ENCODE measurements at regions not wholly inside any gene's neighbourhood (a gene's known extent, or its start where the extent isn't known, plus 50 kb on each side); places are given as distances from the start of the nearest gene placed in this dataset.

DNA sequence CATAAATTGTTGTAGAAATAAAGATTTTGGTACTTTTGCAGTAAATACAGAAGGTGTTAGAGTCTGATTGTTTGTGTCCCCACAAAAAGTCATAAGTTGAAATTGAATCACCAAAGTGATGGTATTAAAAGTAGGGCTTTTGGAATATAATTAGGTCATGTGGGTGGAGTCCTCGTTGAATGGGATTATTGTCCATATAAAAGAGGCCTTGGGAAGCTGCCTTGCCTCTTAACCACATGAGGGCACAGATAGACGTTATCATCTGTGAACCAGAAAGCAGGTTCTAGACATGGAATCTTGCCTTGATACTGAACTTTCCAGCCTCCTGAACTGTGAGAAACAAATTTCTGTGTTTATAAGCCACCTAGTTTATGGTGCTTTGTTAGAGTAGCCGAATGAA is 186.8 kb downstream of the PRR20E start:
- no peak overlapping the region for H3K27ac Mint-ChIP-seq (ENCODE audit: unreplicated experiment)
- intact Hi-C loops (cut with micrococcal nuclease; ENCODE audit: unreplicated experiment), result no loop called here
- no TSS peak for BruUV-seq (replicated peaks)

DNA sequence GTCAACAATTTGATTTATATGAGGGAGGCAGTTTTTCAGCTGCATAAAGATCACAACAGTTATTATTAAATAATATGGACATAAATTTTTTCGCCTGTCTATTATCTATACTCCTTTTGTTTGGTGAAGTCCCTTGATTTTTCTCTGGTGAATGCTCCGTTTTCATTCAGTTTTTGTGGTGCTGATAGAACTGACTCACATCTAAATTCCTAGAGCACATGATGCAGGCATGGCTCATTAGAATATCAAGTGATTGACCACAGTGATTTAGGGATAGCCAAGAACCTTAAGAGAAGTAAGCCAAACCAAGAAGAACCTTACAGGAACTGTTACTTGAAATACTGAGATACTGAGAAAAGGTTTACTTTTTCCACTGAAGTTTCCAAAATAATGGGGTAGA is 208.9 kb downstream of the PRR20E start:
- no peak for DNase-seq
- BruUV-seq (replicated peaks), result no TSS peak
- Mint-ChIP-seq H3K36me3 (ENCODE audit: insufficient read depth, unreplicated experiment) (no peaks in the 10 kb centered on the region), H3K9me3 (ENCODE audit: low read depth, unreplicated experiment) (no peaks in the 10 kb centered on the region), H3K4me1 (ENCODE audit: low read depth, unreplicated experiment) (no peaks in the 10 kb centered on the region), H3K27ac (ENCODE audit: unreplicated experiment) (no peak overlapping the region), H3K4me3 (ENCODE audit: low read depth, unreplicated experiment) (no peak overlapping the region), H3K27me3 (ENCODE audit: unreplicated experiment) (no peaks in the 10 kb centered on the region)
- CTCF ChIA-PET, result no interaction called here
- TF ChIP-seq, protein P1, sequence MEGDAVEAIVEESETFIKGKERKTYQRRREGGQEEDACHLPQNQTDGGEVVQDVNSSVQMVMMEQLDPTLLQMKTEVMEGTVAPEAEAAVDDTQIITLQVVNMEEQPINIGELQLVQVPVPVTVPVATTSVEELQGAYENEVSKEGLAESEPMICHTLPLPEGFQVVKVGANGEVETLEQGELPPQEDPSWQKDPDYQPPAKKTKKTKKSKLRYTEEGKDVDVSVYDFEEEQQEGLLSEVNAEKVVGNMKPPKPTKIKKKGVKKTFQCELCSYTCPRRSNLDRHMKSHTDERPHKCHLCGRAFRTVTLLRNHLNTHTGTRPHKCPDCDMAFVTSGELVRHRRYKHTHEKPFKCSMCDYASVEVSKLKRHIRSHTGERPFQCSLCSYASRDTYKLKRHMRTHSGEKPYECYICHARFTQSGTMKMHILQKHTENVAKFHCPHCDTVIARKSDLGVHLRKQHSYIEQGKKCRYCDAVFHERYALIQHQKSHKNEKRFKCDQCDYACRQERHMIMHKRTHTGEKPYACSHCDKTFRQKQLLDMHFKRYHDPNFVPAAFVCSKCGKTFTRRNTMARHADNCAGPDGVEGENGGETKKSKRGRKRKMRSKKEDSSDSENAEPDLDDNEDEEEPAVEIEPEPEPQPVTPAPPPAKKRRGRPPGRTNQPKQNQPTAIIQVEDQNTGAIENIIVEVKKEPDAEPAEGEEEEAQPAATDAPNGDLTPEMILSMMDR (IDR thresholded peaks at IDR 0.05; ENCODE audit: unreplicated experiment), result no peak
- intact Hi-C loops (cut with micrococcal nuclease; ENCODE audit: unreplicated experiment), result no loop called here

More for the DNA sequence above, 186.8 kb downstream of the PRR20E start:
- no peaks in the 10 kb centered on the region for H3K4me1 Mint-ChIP-seq (ENCODE audit: low read depth, unreplicated experiment)
- CTCF ChIA-PET, result no interaction called here
- no peaks in the 10 kb centered on the region for H3K36me3 Mint-ChIP-seq (ENCODE audit: insufficient read depth, unreplicated experiment)
- no peaks in the 10 kb centered on the region for H3K27me3 Mint-ChIP-seq (ENCODE audit: unreplicated experiment)
- TF ChIP-seq, protein P1 (IDR thresholded peaks at IDR 0.05; ENCODE audit: unreplicated experiment), result no peak
- H3K4me3 Mint-ChIP-seq (ENCODE audit: low read depth, unreplicated experiment), result no peak overlapping the region
- DNase-seq, result no peak
- peaks cover 4% of the 10 kb centered on the region for H3K9me3 Mint-ChIP-seq (ENCODE audit: low read depth, unreplicated experiment)

DNA sequence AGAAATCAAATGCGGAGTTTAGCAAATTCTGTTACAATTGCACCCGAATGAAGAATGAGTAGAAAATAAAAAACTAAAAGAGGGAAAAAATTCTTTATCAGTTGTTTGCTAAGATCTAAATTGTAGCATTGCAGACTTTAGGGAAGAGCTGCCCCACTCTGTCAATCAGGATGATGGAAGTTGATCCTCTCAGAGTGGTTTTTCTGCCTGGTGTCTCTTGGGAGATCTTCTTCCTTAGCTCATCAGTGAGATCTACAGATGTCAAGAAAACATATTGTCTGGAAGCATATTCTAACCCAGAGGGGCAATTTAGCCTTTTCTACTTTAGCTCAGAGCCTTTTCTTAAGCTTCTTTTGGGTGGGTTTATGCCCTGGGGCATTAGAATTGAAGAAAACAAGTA is 223.2 kb upstream of the PCDH17 start:
- no TSS peak for BruUV-seq (replicated peaks)
- no peaks in the 10 kb centered on the region for H3K36me3 Mint-ChIP-seq (ENCODE audit: insufficient read depth, unreplicated experiment)
- intact Hi-C loops (cut with micrococcal nuclease; ENCODE audit: unreplicated experiment), result no loop called here

DNA sequence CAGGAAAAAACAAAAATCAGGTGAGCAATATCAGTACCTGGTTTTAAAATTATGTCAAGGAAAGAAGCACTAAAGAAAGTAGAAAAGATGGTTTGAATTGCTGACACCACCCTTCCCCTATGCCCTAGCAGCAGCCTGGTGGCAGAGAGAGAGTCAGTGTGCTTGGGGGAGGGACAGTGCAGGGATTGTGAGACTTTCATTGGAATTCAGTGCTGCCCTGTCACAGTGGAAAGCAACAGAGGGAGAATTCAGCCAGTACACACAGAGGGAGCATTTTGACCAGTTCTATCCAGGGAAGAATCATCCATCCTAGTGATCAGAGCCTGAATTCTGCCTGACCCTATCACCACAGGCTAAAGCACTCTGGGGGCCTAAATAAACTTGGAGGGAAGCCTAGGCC is 222.4 kb upstream of the PCDH17 start:
- intact Hi-C loops (cut with micrococcal nuclease; ENCODE audit: unreplicated experiment), result no loop called here
- TF ChIP-seq, protein P1 (IDR thresholded peaks at IDR 0.05; ENCODE audit: unreplicated experiment), result no peak
- Mint-ChIP-seq H3K4me3 (ENCODE audit: low read depth, unreplicated experiment) (no peak overlapping the region), H3K27ac (ENCODE audit: unreplicated experiment) (no peak overlapping the region), H3K36me3 (ENCODE audit: insufficient read depth, unreplicated experiment) (no peaks in the 10 kb centered on the region), H3K27me3 (ENCODE audit: unreplicated experiment) (no peaks in the 10 kb centered on the region), H3K4me1 (ENCODE audit: low read depth, unreplicated experiment) (no peaks in the 10 kb centered on the region), H3K9me3 (ENCODE audit: low read depth, unreplicated experiment) (peaks cover 2% of the 10 kb centered on the region)
- no TSS peak for BruUV-seq (replicated peaks)
- no peak for DNase-seq
- CTCF ChIA-PET, result no interaction called here

More for the DNA sequence above, 223.2 kb upstream of the PCDH17 start:
- Mint-ChIP-seq H3K4me1 (ENCODE audit: low read depth, unreplicated experiment) (no peaks in the 10 kb centered on the region), H3K27ac (ENCODE audit: unreplicated experiment) (no peak overlapping the region), H3K9me3 (ENCODE audit: low read depth, unreplicated experiment) (peaks cover 2% of the 10 kb centered on the region), H3K4me3 (ENCODE audit: low read depth, unreplicated experiment) (no peak overlapping the region), H3K27me3 (ENCODE audit: unreplicated experiment) (no peaks in the 10 kb centered on the region)
- CTCF ChIA-PET, result no interaction called here
- TF ChIP-seq, protein P1 (IDR thresholded peaks at IDR 0.05; ENCODE audit: unreplicated experiment), result no peak
- DNase-seq, result no peak

DNA sequence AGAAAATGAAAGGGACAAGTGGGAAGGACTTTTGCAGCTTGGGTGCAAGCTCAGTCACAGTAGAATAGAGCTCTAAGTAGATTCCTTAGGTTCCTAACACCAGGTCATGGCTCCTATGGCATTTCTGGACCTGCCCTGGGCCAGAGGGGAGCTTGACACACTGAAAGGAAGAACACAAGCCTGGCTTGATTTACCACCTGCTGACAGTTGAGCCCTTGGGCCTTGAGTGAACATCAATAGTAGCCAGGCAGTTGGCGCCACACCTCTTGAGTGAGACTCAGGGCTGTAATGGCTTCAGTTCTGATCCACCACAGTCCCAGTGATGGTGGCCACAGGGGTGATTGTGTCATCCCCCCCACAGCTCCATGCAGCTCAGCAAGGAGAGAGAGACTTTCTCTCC is 221.9 kb upstream of the PCDH17 start:
- Mint-ChIP-seq H3K4me1 (ENCODE audit: low read depth, unreplicated experiment) (no peaks in the 10 kb centered on the region), H3K27ac (ENCODE audit: unreplicated experiment) (no peak overlapping the region), H3K9me3 (ENCODE audit: low read depth, unreplicated experiment) (peaks cover 2% of the 10 kb centered on the region), H3K27me3 (ENCODE audit: unreplicated experiment) (no peaks in the 10 kb centered on the region), H3K36me3 (ENCODE audit: insufficient read depth, unreplicated experiment) (no peaks in the 10 kb centered on the region), H3K4me3 (ENCODE audit: low read depth, unreplicated experiment) (no peak overlapping the region)
- no peak for DNase-seq
- BruUV-seq (replicated peaks), result no TSS peak
- intact Hi-C loops (cut with micrococcal nuclease; ENCODE audit: unreplicated experiment), result no loop called here
- TF ChIP-seq, protein P1 (IDR thresholded peaks at IDR 0.05; ENCODE audit: unreplicated experiment), result no peak
- CTCF ChIA-PET, result no interaction called here
